ENCODE measurements at regions not wholly inside any gene's neighbourhood (a gene's known extent, or its start where the extent isn't known, plus 50 kb on each side); places are given as distances from the start of the nearest gene placed in this dataset.

DNA sequence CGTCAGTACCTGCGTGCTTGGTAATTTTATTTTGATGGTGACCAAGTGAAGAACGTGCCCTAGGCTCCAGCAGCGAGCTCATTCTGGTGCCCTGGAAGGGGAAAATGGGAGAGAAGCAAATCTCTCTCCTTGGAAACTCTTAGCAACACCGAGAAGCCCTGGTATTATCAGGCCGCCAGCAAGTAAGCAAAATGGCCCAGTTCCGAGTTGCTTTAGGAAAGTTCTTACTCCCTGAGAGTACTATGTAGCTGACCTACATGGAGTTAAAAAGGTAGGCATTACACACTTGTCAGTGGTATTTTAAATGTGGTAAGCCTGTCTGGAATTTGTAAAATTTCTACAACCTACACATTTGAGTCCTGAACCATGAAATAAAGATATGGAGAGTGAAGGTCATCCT is 146.4 kb downstream of the CPEB2 start:
- Histone ChIP-seq H3K4me2 (ENCODE audit: low read length) (no peak overlapping the region), H3K4me1 (ENCODE audit: control insufficient read depth, low read length) (no peaks in the 10 kb centered on the region), H4K20me1 (ENCODE audit: control insufficient read depth, insufficient read depth, low read depth, low read length) (no peaks in the 10 kb centered on the region), H3K27ac (ENCODE audit: low read depth, low read length) (no peak overlapping the region), H3K36me3 (ENCODE audit: control insufficient read depth, low read length) (no peaks in the 10 kb centered on the region), H3F3A (ENCODE audit: control insufficient read depth, insufficient read depth) (no peaks in the 10 kb centered on the region), H3K9me3 (ENCODE audit: control insufficient read depth, insufficient read depth, low read length) (no peaks in the 10 kb centered on the region), H3K27me3 (ENCODE audit: control insufficient read depth, low read length) (no peaks in the 10 kb centered on the region), H3K9me2 (replicated peaks; ENCODE audit: control insufficient read depth, low read length) (no peaks in the 10 kb centered on the region), H3K79me2 (ENCODE audit: control insufficient read depth, low read length) (no peaks in the 10 kb centered on the region), H3K4me3 (ENCODE audit: low read length) (no peak overlapping the region)
- TF ChIP-seq EZH2phosphoT487 (IDR thresholded peaks at IDR 0.05; ENCODE audit: borderline replicate concordance, low read length), result no peak
- TF ChIP-seq CTCF (IDR thresholded peaks at IDR 0.05; ENCODE audit: low read depth, low read length, poor library complexity, severe bottlenecking), result no peak

DNA sequence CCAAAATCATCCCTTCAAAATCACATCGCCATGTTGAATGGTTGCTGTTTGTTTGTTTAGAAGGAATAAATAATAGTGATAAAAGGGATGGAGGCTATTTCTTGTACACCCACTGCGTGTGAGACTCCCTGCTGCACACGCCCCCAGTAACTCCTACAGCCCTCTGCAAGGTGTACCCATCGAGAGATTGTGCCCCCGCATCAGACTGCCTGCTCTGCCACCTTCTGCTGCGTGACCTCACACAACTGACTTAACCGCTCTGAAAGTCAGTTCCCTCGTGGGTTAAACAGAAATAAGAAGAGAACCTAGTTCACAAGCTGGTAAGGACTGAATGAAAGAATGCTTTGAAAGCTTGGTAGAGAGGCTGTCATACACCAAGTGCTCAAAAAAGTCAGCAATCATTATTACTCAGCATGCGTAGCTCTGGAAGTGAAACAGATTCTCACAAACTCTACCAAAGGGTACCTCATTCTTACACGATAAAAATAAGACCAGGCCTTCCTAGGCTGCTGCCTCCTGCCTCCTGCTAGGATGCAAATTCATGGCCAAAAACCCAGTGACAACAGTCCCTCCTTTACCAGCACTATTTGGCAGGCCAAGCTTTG is 147.1 kb downstream of the CPEB2 start:
- no peaks in the 10 kb centered on the region for H3K9me2 ChIP-seq (replicated peaks; ENCODE audit: control insufficient read depth, low read length)
- H3F3A ChIP-seq (ENCODE audit: control insufficient read depth, insufficient read depth), result no peaks in the 10 kb centered on the region
- H3K9me3 ChIP-seq (ENCODE audit: control insufficient read depth, insufficient read depth, low read length), result no peaks in the 10 kb centered on the region
- TF ChIP-seq EZH2phosphoT487 (IDR thresholded peaks at IDR 0.05; ENCODE audit: borderline replicate concordance, low read length), result no peak
- TF ChIP-seq CTCF (IDR thresholded peaks at IDR 0.05; ENCODE audit: low read depth, low read length, poor library complexity, severe bottlenecking), result no peak
- H4K20me1 ChIP-seq (ENCODE audit: control insufficient read depth, insufficient read depth, low read depth, low read length), result no peaks in the 10 kb centered on the region
- H3K4me2 ChIP-seq (ENCODE audit: low read length), result no peak overlapping the region
- H3K27ac ChIP-seq (ENCODE audit: low read depth, low read length), result no peak overlapping the region
- H3K36me3 ChIP-seq (ENCODE audit: control insufficient read depth, low read length), result no peaks in the 10 kb centered on the region
- no peak overlapping the region for H3K4me3 ChIP-seq (ENCODE audit: low read length)
- no peaks in the 10 kb centered on the region for H3K27me3 ChIP-seq (ENCODE audit: control insufficient read depth, low read length)
- H3K79me2 ChIP-seq (ENCODE audit: control insufficient read depth, low read length), result no peaks in the 10 kb centered on the region
- no peaks in the 10 kb centered on the region for H3K4me1 ChIP-seq (ENCODE audit: control insufficient read depth, low read length)

- no peak overlapping the region for H3K4me3 ChIP-seq (ENCODE audit: low read length)
- H4K20me1 ChIP-seq (ENCODE audit: control insufficient read depth, insufficient read depth, low read depth, low read length), result no peaks in the 10 kb centered on the region
- no peaks in the 10 kb centered on the region for H3F3A ChIP-seq (ENCODE audit: control insufficient read depth, insufficient read depth)
- H3K27ac ChIP-seq (ENCODE audit: low read depth, low read length), result no peak overlapping the region
- TF ChIP-seq EZH2phosphoT487 (IDR thresholded peaks at IDR 0.05; ENCODE audit: borderline replicate concordance, low read length) (no peak), CTCF (IDR thresholded peaks at IDR 0.05; ENCODE audit: low read depth, low read length, poor library complexity, severe bottlenecking) (no peak)
- no peaks in the 10 kb centered on the region for H3K36me3 ChIP-seq (ENCODE audit: control insufficient read depth, low read length)
- no peak overlapping the region for H3K4me2 ChIP-seq (ENCODE audit: low read length)
- no peaks in the 10 kb centered on the region for H3K4me1 ChIP-seq (ENCODE audit: control insufficient read depth, low read length)
- no peaks in the 10 kb centered on the region for H3K9me2 ChIP-seq (replicated peaks; ENCODE audit: control insufficient read depth, low read length)
- no peaks in the 10 kb centered on the region for H3K27me3 ChIP-seq (ENCODE audit: control insufficient read depth, low read length)
- no peaks in the 10 kb centered on the region for H3K79me2 ChIP-seq (ENCODE audit: control insufficient read depth, low read length)
- no peaks in the 10 kb centered on the region for H3K9me3 ChIP-seq (ENCODE audit: control insufficient read depth, insufficient read depth, low read length)
Measured at GRCh38 chr4:15149839-15150592, 147.7 kb downstream of the CPEB2 start.

Data from DOHH2 (cell line).